ENCODE measurements at regions not wholly inside any gene's neighbourhood (a gene's known extent, or its start where the extent isn't known, plus 50 kb on each side); places are given as distances from the start of the nearest gene placed in this dataset.
"Not testable (repeated sequence)": the region's sequence is repeated elsewhere in the genome, so short reads cannot be mapped to it uniquely, and the experiment has no call there.

- DNase-seq (ENCODE audit: low read depth, low spot score): no peak
These were observed 213.5 kb upstream of the IRF2BP2 start for GRCh38 chr1:234823191-234824176.

DNA sequence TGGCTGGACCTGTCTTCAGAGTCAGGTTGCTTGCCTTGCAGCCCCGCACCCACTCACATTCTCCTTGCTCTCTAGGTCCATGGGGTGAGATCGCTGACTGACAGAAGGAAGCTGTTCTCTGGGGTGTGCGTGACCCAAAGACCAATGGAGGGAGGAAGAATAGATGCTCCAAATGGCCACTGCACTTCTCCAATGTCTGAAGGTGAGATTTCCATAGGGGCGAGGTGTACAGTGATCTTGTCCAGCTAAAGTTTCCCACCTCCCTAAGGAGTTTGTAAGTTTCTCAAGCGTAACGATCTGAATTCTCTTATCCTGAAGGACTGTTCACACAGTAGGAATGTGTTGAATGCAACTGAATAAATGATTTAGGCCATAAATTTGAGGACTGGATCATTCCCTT, 211.9 kb upstream of the IRF2BP2 start:
- DNase-seq (ENCODE audit: low read depth, low spot score): no peak

DNA sequence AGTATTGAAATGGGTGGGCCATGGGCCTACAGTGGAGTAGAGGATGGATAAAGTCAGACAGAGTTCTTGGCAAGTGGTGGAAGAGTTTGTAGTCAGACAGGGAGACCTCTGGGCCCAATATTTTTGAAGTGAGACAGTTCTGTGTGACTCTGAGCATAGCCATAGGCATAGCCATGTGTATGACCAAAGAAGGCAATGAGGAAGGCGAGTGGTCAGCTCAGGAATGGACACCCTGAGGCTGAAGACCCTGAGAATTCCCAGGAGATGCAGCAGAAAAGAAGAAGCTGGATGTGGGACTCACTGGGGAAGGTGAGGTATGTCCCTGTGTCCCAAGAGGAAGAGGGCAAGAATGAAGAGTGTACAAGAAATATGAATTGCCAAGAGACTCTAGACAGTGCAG, 210.6 kb upstream of the IRF2BP2 start:
- no peak for DNase-seq (ENCODE audit: low read depth, low spot score)

GRCh38 chr1:234819845-234820244, 209.9 kb upstream of the IRF2BP2 start:
- not testable (repeated sequence) for DNase-seq (ENCODE audit: low read depth, low spot score)

DNA sequence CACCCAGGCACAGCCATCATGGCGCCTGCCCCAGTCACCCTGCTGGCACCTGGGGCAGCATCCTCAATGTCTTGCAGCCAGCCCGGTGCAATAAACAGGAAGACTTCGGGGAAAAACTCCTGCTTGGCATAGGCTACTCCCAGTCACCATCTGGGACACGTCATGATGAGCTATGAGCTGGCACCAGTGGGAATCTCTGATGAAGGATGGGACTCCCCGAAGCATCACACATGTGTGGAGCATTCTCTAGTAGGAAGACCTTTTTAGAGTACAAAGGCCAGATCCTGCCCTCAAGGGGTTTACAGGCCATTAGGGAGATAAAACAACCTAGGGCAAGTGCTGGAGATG, 208.0 kb upstream of the IRF2BP2 start:
- not testable (repeated sequence) for DNase-seq (ENCODE audit: low read depth, low spot score)

GRCh38 chr1:234817313-234818039, 207.5 kb upstream of the IRF2BP2 start:
- DNase-seq (ENCODE audit: low read depth, low spot score): not testable (repeated sequence)

GRCh38 chr1:234816864-234817263, 206.9 kb upstream of the IRF2BP2 start:
- not testable (repeated sequence) for DNase-seq (ENCODE audit: low read depth, low spot score)

GRCh38 chr1:234816186-234816851, 206.3 kb upstream of the IRF2BP2 start:
- not testable (repeated sequence) for DNase-seq (ENCODE audit: low read depth, low spot score)

GRCh38 chr1:234815295-234815815, 205.4 kb upstream of the IRF2BP2 start:
- not testable (repeated sequence) for DNase-seq (ENCODE audit: low read depth, low spot score)

DNA sequence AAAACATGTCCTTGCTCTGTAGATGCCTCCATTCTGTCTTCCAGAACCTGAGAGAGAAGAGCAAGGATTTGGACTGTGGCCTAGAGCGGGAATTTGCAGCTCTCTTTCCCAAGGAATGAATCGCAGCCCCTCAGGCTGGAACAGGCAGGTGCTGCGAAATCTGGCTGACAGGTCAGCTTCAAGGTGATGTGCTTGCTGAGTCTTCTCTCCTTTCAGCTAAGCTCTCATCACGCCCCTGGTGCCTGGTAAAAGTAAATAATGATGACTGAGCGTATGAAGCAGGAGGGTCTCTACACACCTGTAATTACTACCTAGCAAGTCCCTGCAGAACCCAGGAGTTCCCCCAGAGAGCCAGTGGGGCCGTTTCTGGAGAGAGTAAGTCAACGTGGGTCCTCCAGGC, 204.3 kb upstream of the IRF2BP2 start:
- DNase-seq (ENCODE audit: low read depth, low spot score): not testable (repeated sequence)

DNA sequence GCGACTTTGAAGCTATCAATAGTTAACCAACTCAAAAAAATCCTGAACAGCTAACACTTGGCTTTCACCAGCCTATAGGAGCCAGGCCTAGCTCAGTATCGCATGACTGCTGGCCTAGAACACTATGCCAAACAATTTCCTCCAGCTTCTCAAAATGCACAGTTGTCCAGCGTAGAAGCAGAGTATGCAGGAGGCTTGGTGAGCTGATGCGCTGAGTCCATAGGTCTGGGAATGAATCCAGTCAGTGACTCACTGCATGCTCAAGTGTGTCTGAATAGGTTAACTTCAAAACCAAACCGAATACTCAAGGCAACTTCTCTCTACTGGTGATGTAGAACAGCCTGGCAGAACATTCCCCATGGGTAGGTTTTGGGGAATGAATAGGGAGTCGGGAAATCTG, 201.8 kb upstream of the IRF2BP2 start:
- not testable (repeated sequence) for DNase-seq (ENCODE audit: low read depth, low spot score)

DNA sequence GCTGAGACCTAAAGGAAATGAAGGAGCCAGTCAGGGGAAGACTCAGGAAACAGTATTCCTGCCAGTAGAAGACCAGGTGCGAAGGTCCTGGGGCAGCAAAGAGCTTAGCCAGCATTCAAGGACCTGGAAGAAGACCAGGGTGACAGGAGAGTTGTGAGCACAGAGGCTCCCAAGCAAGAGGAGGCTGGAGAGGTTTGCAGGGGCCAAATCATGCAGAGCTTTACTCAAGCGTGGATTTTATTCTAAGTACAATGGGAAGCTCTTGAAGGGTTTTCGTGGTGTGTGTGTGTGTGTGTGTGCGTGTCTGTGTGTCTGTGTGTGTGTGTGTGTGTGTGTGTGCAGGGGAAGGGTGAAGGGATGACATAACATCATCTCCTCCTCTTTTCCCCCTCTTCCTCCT, 200.7 kb upstream of the IRF2BP2 start:
- not testable (repeated sequence) for DNase-seq (ENCODE audit: low read depth, low spot score)

DNA sequence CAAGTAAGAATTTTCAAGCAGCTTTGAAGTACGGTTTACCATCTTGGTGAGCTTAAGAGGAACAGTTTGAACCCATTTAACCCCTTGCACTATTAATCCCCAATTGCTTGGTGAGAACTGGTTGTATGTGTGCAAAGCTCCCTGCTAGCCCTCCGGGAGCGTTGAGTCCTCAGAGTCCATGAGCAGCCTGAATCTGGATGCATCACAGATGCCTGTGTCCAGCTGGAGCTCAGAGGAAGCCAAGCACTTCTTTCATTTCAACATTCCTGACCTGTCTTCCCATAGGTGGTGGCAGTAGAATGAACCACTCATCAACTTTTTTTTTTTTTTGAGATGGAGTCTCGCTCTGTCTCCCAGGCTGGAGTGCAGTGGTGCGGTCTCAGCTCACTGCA, 199.9 kb upstream of the IRF2BP2 start:
- not testable (repeated sequence) for DNase-seq (ENCODE audit: low read depth, low spot score)

- not testable (repeated sequence) for DNase-seq (ENCODE audit: low read depth, low spot score)
These were observed 199.2 kb upstream of the IRF2BP2 start for GRCh38 chr1:234808943-234809853.

- not testable (repeated sequence) for DNase-seq (ENCODE audit: low read depth, low spot score)
These were observed 198.5 kb upstream of the IRF2BP2 start for GRCh38 chr1:234808459-234808858.

GRCh38 chr1:234807705-234808104, 197.7 kb upstream of the IRF2BP2 start:
- DNase-seq (ENCODE audit: low read depth, low spot score): not testable (repeated sequence)

GRCh38 chr1:234802586-234802985, 192.6 kb upstream of the IRF2BP2 start:
- not testable (repeated sequence) for DNase-seq (ENCODE audit: low read depth, low spot score)

- DNase-seq (ENCODE audit: low read depth, low spot score): not testable (repeated sequence)
These were observed 191.7 kb upstream of the IRF2BP2 start for GRCh38 chr1:234801636-234802035.

GRCh38 chr1:234801147-234801546, 191.2 kb upstream of the IRF2BP2 start:
- not testable (repeated sequence) for DNase-seq (ENCODE audit: low read depth, low spot score)

DNA sequence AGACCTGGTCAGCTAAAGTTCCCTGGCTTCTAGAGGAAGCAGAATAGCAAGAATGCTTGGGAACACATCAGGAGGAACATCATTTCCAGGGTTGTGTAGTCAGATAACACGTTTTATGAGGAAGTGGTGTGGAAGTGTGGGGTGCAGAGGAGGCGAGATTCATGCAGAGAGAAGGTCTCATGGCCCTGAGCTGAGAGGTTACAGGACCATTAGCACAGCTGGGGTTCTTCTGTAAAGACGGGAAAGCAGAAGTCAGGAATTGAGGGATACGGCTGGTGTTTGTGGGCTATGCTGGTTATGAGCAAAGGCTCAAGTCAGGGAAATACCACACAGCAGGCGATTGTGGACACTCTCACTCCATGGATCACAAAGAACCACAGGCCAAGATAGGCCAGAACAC, 190.6 kb upstream of the IRF2BP2 start:
- not testable (repeated sequence) for DNase-seq (ENCODE audit: low read depth, low spot score)

Measured in activated CD4-positive, CD25-positive, alpha-beta regulatory T cell treated with anti-CD3 and anti-CD28 coated beads, Interleukin-2, amount 50 U/mL, for 16 hours (primary cell).